Lung (tissue), 11 donors: ENCODE measurements at regions not wholly inside any gene's neighbourhood (a gene's known extent, or its start where the extent isn't known, plus 50 kb on each side); places are given as distances from the start of the nearest gene placed in this dataset.

Experiments used
- ATAC-seq: fragments of 200-7000 bp; cut with Tn5 transposase; one replicate; pipeline ENCODE4 v1.9.1; 2020; ENCODE audit warnings: moderate number of reproducible peaks; ENCODE audit not compliant: insufficient read depth, low FRiP score
- DNase-seq, 3 donors: peaks; one replicate each; pipeline ENCODE4 v3.0.0-alpha.2; 2013 to 2017
- H3K27ac ChIP-seq, 2 donors: one replicate each; pipeline ENCODE4 v1.5.1; 2013; ENCODE audit warnings: mild to moderate bottlenecking in 2 of 2, moderate library complexity in 2 of 2, control low read depth in 1 of 2, inconsistent platforms in 1 of 2, low read depth in 1 of 2, low read length in 1 of 2
- H3K27me3 ChIP-seq, 3 donors: one replicate each; pipeline ENCODE4 v1.5.1; 2013; ENCODE audit warnings: low read length in 2 of 3; ENCODE audit not compliant: control insufficient read depth in 3 of 3, insufficient read depth in 3 of 3
- H3K36me3 ChIP-seq, 4 donors: one replicate each; pipeline ENCODE4 v1.5.1; 2013; ENCODE audit warnings: low read length in 4 of 4, mild to moderate bottlenecking in 1 of 4, moderate library complexity in 1 of 4; ENCODE audit not compliant: control insufficient read depth in 4 of 4, insufficient read depth in 4 of 4
- H3K4me1 ChIP-seq, 5 donors: one replicate each; pipeline ENCODE4 v1.5.1; 2013; ENCODE audit warnings: low read length in 5 of 5, mild to moderate bottlenecking in 2 of 5, moderate library complexity in 1 of 5; ENCODE audit not compliant: control insufficient read depth in 5 of 5, insufficient read depth in 5 of 5
- H3K4me3 ChIP-seq: one replicate; pipeline ENCODE4 v1.5.1; 2013; ENCODE audit warnings: mild to moderate bottlenecking, control low read depth, moderate library complexity
- H3K9ac ChIP-seq, 2 donors: one replicate each; pipeline ENCODE4 v1.5.1; 2013; ENCODE audit warnings: low read length in 2 of 2, control low read depth in 1 of 2; ENCODE audit not compliant: insufficient read depth in 1 of 2
- H3K9me3 ChIP-seq, 4 donors: one replicate each; pipeline ENCODE4 v1.5.1; 2013; ENCODE audit warnings: low read length in 3 of 4, mild to moderate bottlenecking in 1 of 4, moderate library complexity in 1 of 4; ENCODE audit not compliant: control insufficient read depth in 4 of 4, insufficient read depth in 3 of 4
- CTCF ChIP-seq: IDR thresholded peaks from 2 replicates; pipeline ENCODE4 v1.5.1; 2012; ENCODE audit warnings: mild to moderate bottlenecking; ENCODE audit errors: control extremely low read depth, extremely low read depth
- WGBS, 2 donors: extraction: QIAGEN DNeasy Blood & Tissue Kit; methylation state at CpG; one replicate each; pipeline ENCODE4 v1.1.7; 2013; 5-methylcytosine and 5-hydroxymethylcytosine counted together
- donor health status: control.
- donor health status: control.
- donor health status: Bipolar disorder and iron deficiency.
- donor health status: healthy.
- donor health status: DM: yes; HTN: yes; CAD: no.

GRCh38 chr16:65831903-65832666 lies 534.4 kb upstream of the CDH5 start:
- no peak for TF ChIP-seq CTCF
- Histone ChIP-seq H3K36me3 (no peaks in the 10 kb centered on the region), H3K27me3 (no peaks in the 10 kb centered on the region), H3K27ac (no peak overlapping the region), H3K4me3 (no peak overlapping the region), H3K9me3 (no peaks in the 10 kb centered on the region), H3K9ac (no peak overlapping the region), H3K4me1 (no peaks in the 10 kb centered on the region)
- no peak for DNase-seq
- ATAC-seq, result no peak
- 93 to 97% methylated on average over 4 of the region's 4 CpGs for WGBS, 2 donors

GRCh38 chr16:65829076-65829475 lies 537.4 kb upstream of the CDH5 start:
- H3K9ac ChIP-seq, result no peak overlapping the region
- H3K4me1 ChIP-seq, result no peaks in the 10 kb centered on the region
- no peak for DNase-seq
- H3K4me3 ChIP-seq, result no peak overlapping the region
- no peaks in the 10 kb centered on the region for H3K36me3 ChIP-seq
- TF ChIP-seq CTCF, result no peak
- WGBS, 2 donors, result 83 to 93% methylated on average over 4 of the region's 4 CpGs
- no peak overlapping the region for H3K27ac ChIP-seq
- no peak for ATAC-seq
- no peaks in the 10 kb centered on the region for H3K9me3 ChIP-seq
- no peaks in the 10 kb centered on the region for H3K27me3 ChIP-seq

GRCh38 chr16:65828296-65828695 lies 538.2 kb upstream of the CDH5 start:
- no peaks in the 10 kb centered on the region for H3K4me1 ChIP-seq
- no peaks in the 10 kb centered on the region for H3K36me3 ChIP-seq
- H3K9me3 ChIP-seq, result no peaks in the 10 kb centered on the region
- no peaks in the 10 kb centered on the region for H3K27me3 ChIP-seq
- H3K27ac ChIP-seq, result no peak overlapping the region
- TF ChIP-seq CTCF, result no peak
- H3K4me3 ChIP-seq, result no peak overlapping the region
- no peak for ATAC-seq
- 63 to 81% methylated on average over 2 of the region's 2 CpGs for WGBS, 2 donors
- no peak for DNase-seq
- H3K9ac ChIP-seq, result no peak overlapping the region

- no peak for TF ChIP-seq CTCF
- H3K9me3 ChIP-seq, result peaks cover 0 to 1% (median 0%) of the 10 kb centered on the region in 4 donors
- no peak for ATAC-seq
- no peaks in the 10 kb centered on the region for H3K4me1 ChIP-seq
- no peak for DNase-seq
- H3K27ac ChIP-seq, result no peak overlapping the region
- no peak overlapping the region for H3K4me3 ChIP-seq
- WGBS, 2 donors, result 94 to 98% methylated on average over 2 of the region's 2 CpGs
- H3K36me3 ChIP-seq, result no peaks in the 10 kb centered on the region
- H3K27me3 ChIP-seq, result no peaks in the 10 kb centered on the region
- H3K9ac ChIP-seq, result no peak overlapping the region
Observed at GRCh38 chr16:65827231-65827630, 539.3 kb upstream of the CDH5 start.
